Ureter (tissue), 1 donor: ENCODE measurements at regions not wholly inside any gene's neighbourhood (a gene's known extent, or its start where the extent isn't known, plus 50 kb on each side); places are given as distances from the start of the nearest gene placed in this dataset.

Source experiments
- DNase-seq: peaks from one replicate; pipeline ENCODE4 v3.0.0-alpha.2; 2020; ENCODE audit warnings: low spot score
- donor health status: DM: yes; HTN: yes; CAD: no.

DNA sequence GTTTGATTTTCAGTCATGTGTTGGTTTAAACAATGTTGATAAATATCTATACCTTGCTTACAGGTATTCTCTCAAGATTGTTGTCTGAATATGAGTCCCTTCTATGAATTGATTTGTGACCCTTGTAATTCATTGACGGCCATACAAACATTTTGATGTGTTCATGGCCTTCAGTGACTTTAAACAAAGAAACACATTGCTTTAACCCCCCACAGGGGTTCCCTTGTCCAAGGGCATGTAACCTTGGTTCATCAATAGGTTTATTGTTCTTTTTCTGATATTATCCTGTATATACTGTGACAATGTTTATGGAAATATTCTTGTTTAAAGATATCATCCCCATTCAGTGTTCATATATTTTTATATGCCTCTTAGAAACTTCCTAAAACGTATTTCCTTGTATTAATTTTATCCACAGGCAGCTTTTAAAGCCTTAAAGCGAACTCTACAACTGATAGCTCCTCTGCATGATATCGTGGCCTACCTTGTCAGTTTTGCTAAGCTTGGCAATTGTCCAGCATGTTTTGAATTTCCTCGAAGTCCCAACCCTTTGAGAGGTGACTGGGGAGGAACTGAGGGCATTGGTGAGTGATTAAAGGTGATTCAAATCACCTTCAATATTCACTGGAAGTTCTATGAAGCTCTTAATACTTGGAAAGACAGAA, 87.0 kb downstream of the CD164 start:
- no peak for DNase-seq

DNA sequence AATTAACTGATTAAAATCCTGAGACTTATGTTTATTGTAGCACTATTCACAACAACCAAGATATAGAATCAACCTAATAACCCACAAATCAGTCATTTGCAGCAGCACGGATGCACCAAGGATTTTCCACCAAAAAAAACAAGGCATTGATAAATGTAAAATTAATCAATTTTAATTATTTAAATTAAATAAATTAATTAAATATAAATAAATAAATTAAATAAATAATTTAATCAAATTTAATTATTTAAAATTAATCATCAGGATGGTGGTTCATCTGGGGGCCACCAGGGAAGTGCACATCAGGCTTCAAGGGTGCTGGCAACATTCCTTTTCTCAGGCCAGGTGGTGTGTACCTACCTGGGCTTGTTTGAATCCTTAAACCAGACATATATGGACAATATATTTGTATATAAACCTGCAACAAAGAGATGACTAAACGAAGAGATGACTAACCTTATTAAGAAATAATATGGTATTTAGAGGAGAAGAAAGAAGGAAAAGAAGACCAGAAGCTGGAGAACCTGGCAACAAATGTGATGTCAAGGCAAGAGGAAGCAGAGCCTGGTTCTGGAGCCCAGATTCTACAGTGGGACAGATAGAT, 89.2 kb downstream of the CD164 start:
- DNase-seq = no peak

DNA sequence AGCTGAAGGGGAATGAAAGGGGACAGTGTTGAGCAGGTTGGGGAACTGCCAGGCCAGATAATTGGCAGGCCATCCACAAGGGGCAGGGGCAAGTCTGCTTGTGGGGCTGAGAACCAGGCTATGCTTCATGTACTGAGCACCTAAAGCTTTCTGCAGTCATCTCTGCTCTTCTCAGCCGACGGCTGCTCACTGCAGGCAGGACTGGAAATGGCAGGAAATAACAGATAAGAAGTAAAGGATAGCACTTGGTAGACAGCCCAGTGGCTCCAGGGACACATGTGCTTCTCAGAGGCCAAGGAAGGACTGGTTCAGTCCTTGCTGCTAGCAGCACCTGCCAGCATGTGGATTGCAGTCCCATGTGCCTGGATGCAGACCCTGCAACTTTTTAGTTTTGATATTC, 89.8 kb downstream of the CD164 start:
- DNase-seq = no peak

DNA sequence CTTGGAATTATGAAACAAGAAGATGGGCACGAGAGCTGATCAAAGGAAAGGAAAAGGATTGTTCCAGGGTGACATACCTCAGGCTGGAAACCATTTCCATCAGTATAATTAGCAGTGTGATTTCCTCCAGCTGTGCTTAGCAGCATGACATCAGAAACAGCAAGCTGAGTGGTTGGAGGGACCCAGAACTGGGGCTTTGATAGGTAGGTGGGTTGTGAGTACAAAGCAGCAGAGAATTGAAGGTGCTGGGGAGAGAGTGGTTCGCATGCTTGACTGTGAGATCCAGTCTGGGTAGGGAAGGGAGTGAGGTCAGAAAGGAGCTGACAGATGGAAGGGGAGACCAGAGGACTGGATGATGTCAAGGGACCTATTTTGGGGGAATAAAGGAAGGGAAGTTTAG, 90.4 kb downstream of the CD164 start:
- DNase-seq = no peak

DNA sequence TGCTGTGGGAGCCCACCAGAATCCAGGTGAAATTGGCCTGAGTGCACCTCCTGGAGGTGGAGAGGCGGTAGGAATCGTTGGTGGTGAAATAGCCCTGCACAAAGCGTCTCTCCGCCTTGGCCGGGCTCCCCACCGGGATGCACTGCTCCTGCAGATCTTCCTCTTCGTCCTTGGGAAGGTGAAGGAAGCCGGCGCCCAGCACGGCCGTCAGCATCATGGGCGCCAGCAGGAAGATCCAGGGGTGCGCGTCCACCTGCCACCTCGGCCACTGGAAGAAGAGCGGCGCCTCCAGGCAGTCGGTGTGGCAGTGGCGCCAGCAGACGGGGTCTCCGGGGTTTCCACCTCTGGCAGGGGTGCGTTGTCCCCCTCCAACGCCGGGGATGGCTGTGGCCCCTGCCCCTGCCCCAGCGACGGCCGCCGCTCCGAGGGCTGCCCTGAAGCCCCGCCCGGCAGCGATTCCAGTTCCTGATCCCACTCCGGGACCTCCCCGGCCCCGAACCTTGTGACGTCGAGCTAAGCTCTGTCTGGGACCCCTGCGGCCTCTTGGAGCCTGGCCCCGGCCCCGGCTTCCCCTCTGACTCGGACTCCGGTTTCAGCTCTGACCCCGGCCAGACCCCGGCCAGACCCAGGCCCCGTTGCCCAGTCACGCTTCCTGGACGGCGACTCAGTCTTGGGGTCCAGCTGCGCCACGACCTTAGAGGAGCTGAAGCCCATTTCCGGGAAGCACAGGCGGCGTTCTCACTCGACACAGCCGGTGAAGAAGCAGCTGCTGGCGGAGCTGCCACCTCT, 91.9 kb downstream of the CD164 start:
- no peak for DNase-seq

DNA sequence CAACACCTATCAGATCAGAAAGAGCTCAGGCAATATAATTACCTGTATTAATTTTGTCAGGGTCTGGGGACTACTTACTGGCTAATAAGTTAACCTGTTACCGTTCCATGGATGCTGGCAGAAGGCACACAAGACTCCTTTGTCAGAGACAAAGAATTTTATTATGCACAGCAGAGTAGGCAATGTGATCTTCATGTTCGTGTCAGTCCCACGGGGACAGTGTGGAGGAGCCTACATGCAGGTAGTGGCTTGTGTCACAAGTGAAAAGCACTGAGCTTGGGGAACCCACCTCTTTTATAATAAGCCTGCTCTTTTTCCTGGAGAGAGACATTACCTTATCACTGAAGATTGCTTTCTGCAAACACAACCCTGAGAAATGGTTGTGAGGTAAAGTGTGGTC, 96.9 kb downstream of the CD164 start:
- no peak for DNase-seq

DNA sequence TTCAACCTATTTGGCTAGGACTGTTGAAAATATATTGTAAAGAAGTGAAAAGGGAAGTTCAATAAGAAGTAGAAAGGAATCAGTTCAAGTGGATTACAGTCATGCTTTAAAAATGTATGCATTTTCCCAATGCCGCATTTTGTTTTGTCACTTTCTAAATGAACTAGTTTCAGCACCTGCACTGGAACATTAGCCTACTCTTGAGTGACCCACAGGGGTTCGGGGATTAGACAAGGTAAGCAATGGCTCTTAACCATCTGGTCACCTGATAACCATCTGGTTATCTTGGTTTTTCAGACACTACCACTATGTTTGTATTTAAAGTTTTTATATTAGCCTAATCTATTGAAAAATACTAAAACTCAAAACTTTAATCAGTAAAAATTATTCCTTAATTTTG, 97.6 kb downstream of the CD164 start:
- no peak for DNase-seq

DNA sequence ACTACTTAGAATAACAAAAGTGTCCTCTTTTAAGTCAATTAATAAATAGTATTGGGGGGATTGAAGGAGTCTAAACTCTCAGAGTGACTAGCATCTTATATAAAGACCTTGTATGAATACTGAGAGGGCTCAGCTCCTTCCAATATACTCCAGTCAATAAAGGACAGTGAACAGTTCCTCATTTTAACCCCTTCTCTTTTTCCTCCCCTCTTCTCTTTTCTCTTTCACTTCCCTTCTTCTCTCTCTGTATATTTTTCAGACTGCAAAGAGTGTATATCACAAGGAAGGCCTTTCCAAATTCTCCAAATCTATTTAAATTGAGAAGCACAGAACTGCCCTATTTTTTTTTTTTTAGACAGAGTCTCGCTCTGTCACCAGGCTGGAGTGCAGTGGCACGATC, 99.5 kb downstream of the CD164 start:
- no peak for DNase-seq

DNA sequence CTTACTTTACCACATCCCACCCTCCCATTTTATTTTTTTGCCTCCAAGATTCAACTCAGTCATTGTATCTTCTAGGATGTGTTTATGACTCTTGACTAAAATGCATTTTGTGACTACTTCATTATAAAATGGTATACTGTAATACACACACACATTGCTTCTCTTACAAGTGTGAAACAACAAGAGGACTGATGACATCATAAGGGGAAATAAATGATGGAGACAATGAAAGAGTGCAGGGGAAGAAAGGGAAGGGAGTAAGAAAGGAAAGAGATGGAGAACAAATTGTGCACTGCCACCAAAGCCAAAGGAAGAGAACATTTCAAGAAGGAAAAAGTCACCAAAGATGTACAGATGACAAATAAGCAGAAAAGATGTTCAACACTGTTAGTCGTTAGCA, 102.6 kb downstream of the CD164 start:
- DNase-seq = no peak

DNA sequence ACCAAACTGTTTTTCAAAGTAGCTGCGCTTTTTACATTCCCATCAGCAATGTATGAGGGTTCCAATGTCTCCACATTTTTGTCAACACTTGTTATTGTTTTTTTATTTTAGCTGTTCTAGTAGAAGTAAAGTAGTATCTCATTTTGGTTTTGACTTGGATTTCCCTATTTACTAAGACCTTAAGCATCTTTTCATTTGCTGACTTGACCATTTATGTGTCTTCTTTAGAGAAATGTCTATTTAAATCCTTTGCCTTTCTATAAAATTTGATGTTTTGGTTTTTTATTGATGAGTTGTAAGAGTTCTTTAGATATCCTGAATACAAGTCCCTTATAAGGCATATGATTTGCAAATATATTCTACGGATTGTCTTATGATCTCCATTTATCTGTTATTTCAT, 110.6 kb downstream of the CD164 start:
- DNase-seq = no peak

DNA sequence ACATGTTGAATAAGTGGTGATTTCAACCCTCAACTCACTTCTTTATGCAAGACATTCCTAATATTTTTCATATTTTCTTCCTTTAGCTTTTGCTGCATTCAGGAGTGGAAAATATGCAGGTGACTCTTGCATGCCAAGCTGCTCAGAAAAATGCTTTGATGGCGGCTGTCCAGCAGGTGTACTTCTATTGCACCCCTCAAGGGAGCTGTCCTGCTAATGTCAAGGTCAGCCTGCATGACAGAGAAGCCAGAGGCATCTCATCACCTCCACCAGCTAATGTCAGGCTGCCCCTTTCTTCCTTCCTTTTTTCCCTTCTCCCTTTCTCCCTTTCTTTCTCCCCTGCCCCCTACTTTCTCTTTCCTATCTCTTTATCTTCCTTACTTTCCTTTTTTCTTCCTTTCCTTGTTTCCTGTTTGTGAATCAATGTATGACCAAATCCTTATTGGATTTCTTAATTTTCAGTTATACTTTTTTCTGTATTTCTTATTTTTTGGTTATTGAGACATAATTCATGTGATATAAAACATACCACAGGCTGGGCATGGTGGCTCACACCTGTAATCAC, 112.2 kb downstream of the CD164 start:
- DNase-seq = no peak

DNA sequence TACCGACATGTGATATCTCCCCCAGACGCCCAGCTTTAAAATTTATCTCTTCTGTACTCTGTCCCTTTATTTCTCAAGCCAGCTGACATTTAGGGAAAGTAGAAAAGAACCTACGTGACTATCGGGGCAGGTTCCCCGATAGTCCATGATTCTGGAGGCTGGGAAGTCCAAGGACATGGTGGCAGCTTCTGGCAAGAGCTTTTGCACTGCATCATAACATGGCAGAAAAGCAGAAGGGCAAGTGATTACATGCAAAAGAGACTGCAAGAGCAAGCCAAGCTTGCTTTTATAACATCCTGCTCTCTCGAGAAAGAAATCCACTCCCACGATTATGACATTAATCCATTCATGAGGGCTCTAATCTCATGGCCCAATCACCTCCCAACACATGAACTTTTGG, 113.2 kb downstream of the CD164 start:
- DNase-seq = no peak

DNA sequence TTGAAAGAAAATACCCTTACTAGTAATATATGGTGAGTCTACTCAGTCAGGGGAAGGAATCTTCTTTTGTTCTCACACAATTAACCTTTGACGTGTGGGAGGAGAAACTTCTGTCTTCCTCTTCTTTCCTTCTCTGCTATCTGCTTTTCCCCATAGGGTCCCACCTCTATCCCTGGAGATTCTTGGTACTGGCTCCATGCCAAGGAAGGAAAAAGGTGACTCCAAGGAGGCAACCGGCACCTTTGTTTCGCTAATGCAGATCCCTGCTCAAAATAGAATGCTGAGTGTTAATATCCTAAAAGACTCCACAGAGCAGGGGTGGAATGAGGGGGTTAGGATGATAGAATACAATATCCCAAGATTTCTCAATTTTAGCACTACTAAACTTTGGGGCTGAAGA, 116.7 kb downstream of the CD164 start:
- DNase-seq = no peak

DNA sequence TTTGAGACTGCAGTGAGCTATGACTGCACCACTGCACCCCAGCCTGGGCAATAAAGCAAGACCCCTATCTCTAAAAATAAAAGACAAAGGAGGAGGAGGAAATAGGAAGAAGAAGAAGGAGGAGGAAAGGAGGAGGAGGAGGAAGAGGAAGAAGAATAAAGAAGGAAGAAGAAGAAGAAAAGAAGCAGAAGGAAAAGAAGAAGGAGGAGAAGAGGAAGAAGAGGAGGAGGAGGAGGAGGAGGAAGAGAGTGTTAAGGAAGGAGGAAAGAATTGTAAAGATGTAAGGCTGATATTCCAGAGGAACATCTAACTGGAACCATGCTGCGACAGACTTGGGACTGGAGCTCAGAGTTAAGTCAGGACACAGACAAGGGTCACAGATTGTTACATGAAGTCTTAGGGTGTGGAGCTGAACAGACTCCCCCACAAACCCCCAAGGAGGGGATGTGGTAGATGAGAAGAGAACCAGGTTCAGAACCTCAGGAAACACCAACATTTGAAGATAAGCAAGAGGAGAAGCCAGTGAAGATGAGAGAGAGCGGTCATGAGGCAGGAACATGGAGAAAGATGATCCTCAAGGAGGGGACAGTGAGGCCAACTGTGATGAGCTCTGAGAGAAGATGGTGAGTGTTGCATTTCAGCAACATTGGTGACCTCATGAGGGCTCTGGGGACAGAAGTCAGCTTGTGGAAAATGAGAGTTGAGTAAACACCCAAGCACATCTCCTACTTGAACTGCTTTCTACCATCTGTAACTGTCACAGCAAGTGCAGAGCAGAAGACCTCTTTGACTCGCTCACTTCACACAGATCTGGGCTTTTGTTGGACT, 118.2 kb downstream of the CD164 start:
- DNase-seq = no peak

DNA sequence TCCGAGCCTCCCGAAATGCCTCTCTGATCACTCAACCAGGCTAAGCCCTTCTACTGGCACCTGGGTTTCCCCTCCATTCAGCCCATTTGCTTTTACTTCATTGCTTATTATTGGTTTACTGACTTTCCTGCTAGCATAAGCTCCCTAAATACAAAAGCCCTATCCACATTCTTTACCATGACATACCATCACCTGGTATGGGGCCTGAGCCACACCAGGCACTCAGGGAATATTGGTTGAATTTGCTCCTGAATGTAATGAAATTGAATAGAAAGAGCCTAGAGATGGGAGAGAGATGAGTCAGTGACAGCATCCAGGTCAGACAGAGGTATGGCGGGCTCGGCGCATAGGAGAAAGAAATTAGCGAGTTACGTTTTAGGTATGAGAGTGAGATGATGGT, 120.0 kb downstream of the CD164 start:
- no peak for DNase-seq

DNA sequence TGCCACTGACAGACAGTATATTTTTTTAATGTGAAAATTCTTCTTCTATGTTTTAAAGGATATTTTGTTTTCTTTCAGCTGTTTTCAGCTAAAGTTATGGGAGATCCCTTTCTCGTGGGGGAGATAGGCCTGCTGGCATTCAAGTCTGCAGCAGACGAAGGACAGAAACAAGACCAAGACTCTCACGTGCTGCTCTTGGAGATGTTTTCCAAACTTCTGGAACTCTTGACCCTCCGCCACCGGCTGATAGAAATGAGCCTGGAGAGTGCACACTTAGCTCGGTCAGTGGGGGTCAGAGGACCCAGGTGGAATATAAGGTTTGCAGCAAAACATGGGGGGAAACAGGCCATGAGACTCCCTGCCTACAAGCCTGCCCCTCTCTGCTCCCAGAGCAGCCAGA, 120.5 kb downstream of the CD164 start:
- no peak for DNase-seq

DNA sequence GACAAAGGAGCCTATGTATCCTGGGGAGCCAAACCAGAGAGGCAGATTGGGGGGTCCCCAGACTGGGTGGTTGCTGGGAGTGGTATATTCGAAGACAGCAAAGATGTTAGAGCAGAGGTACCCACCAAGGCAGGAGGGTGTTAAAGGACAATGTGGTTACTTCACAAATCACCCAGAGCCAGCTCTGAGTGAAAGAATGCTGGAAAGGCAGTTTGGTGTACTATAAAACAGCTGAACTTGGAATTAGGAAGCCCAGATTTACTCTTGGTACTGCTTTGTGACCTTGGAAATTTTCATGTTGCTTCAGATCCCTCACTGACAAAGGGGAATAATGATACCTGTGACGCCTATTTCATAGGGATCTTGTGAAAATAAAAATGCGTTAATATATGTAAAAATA, 121.6 kb downstream of the CD164 start:
- no peak for DNase-seq

DNA sequence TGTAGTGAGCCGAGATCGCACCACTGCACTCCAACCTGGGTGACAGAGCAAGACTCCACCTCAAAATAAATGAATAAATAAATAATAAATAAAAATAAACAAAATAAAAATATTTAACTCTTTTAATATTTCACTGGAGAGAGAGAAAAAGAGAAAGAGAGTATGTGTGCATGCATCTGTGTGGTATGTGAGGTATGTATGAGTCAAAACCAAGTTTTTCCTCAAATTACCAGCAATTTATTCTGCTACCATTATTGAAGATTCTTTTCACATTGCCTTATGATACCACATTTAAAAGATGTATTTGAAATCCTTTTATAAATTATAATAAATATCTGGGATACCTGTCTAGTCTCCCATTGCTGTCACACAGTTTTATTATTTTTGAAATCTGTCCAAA, 122.1 kb downstream of the CD164 start:
- no peak for DNase-seq

DNA sequence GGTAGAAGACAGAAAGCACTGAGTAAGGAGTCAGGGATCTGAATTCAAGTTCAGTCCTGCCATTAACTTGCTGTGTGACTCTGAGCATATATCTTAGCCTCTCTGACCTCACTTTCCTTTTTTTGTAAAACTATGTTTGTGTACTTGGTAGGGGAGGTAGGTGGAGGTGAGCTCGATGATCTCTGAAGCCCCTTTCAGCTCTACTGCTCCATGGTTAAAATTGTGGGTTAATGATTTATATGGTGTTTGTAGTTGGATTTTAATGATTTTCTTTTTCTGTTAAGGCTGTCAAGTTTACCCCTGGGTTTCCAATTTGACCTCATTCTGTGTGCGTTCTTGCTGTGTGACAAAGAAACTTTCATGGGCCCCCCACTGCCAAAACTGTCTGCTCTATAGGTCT, 124.1 kb downstream of the CD164 start:
- DNase-seq = no peak

DNA sequence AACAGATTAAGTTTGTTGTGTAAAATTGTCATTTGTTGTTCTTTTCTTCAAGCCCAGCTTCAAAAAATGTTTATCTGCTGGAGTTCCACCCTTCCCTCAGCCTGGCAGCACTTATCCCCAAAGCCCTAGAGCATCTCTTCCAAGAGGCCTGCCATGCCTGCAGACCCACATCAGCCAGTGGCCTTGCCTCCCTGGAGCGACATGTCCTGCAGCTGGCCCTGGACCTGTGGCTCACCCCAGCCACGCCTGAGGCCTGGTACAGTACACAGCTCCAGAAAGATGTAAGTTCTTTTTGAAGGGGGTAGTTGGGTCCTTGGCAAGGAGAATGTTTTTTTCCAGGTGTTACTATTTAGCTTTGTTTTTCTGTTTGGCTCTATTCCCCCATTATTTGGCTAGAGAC, 124.8 kb downstream of the CD164 start:
- no peak for DNase-seq

DNA sequence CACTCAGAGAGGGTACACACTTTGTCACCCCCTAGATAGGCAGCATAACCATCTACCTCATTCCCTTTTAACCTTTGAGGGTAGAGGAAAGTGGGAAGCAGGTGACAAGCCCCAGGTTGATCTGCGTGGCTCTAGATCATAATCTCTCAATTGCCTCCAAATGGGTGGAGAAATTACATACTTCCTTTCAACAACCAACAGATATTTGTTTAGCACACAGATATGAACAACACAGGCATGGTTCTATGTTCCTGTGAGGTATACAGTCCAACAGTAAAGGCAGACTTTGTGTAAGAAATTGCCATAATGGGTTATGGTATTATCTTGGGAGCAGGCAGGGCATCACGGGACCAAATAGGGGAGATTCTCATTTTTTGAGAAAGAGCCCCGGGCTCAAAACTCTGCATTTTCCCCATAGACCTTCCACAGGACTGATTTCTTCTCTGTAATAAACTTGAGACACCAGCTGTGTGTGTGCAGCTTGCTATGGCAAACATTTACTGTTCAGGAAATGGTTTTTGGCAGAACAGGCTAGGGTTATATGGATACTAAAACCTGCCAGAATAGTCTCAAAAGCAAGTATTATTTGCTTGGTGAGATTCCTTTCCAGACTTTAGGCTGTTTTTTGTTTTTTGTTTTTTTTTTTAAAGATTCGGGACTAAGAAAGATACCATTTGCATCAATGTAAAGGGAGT, 126.2 kb downstream of the CD164 start:
- DNase-seq = no peak

DNA sequence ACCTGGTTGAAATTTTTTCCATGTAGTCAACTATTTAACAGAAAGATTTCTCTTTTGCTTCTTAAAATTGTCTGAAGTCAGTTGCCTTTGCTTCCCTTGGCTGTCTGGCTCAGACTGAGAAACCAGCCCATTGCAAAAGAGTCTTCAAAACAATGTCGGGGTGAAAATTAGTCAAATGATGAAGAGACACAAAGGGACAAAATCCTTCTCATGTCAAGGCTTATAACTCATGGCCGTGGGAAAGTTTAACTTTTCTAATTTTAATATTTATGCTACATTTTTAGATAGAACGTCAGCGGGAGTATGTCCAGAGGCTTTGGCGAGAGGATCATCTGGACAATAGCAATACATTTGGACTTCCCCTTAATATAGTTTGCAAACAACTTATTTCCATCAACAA, 127.2 kb downstream of the CD164 start:
- no peak for DNase-seq
